ENCODE measurements at regions not wholly inside any gene's neighbourhood (a gene's known extent, or its start where the extent isn't known, plus 50 kb on each side); places are given as distances from the start of the nearest gene placed in this dataset.

DNA sequence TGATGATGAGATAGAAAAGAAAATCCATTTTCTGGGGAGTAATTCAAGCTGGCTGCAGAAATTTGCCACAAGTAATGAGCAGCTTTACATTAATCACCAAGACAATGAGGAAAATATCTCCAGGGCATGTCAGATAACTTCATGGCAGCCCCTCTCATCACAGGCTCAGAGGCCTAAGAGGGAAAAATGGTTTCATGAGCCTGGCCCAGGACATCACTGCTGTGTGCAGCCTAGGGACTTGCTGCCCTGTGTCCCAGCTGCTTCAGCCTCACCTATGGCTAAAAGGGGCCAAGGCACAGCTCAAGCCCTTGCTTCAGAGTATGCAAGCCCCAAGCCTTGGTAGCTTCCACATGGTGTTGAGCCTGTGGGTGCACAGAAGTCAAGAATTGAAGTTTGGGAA is 161.7 kb downstream of the OPA1 start:
- DNase-seq, result no peak

- DNase-seq, result no peak
Measured at GRCh38 chr3:193756536-193756935, 163.5 kb downstream of the OPA1 start.

DNA sequence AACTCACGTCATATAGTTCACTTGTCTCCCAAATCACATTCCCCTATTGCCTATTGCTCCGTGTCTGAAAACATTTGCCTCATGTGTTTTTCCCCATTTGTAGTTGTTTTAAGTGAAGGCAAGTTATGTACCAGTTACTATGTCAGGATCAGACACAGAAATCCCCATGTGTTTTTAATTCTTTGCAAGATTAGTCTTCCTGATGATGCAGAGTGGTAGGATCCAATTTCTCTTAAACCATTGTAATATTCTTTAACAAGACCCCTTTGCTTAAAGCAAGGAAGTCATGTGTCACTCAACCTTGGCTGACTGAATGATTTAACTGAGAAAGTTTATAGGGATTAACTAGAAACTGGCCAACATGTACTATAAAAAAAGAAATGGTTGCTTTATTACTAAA is 164.4 kb downstream of the OPA1 start:
- no peak for DNase-seq

GRCh38 chr3:193761969-193762368 is 169.0 kb downstream of the OPA1 start:
- DNase-seq, result no peak

GRCh38 chr3:193762657-193763056 is 169.6 kb downstream of the OPA1 start:
- DNase-seq, result no peak

DNA sequence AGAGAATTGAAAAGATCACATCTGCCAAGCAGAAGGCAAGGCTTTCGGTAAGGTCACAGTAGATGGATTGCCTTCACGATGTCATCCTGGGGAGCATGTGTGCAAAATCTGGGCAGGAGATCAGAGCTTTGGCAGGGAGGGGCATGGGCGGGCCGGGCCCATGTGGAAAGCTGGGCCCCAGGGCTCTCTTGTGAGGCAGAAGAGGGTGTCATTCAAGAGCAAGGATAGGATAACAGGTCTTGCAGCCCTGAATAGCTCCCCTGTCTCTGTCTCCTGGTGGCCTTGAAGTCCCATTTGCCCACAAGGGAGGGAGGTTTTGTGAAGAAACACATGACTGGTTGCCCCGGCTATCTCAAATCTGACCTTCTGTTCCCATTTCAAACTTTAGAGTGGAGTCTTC is 172.0 kb downstream of the OPA1 start:
- DNase-seq, result no peak

- DNase-seq, result no peak
Measured at GRCh38 chr3:193767353-193768069, 174.5 kb downstream of the OPA1 start.

DNA sequence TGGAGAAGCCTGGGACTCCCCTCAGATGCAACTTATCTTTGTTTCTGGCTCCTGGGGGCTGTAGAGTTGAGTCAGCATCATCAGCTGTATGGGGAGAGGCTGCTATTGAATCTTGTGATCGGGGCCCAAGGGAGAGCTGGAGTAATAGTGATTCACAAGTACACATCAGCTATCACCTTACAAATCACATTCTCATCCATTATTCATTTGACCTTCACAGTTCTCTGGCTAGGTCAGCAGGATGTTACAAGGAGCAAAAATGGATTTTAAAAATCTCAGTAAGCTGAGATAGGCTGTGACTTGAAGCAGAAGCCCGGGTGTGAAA is 175.0 kb downstream of the OPA1 start:
- DNase-seq, result no peak

DNA sequence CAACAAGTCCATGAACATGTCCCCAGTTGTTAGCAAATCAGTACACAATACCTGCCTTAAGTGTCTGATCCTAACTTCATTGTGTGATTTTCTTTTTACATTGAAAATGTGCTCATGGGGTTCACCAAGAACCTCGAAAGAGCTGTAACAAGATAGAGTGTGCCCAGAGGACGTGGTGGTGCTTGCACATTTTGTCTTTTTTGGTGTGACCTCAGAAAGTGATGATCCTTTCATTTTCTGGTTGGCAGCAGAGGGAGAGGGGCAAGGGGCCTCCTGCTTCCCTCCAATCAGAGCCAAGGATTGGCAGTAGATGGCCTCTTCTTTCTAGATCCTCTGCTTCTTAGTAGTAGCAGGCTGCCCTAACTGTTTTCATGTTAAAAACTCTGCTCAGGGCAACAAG is 176.4 kb downstream of the OPA1 start:
- DNase-seq, result no peak

DNA sequence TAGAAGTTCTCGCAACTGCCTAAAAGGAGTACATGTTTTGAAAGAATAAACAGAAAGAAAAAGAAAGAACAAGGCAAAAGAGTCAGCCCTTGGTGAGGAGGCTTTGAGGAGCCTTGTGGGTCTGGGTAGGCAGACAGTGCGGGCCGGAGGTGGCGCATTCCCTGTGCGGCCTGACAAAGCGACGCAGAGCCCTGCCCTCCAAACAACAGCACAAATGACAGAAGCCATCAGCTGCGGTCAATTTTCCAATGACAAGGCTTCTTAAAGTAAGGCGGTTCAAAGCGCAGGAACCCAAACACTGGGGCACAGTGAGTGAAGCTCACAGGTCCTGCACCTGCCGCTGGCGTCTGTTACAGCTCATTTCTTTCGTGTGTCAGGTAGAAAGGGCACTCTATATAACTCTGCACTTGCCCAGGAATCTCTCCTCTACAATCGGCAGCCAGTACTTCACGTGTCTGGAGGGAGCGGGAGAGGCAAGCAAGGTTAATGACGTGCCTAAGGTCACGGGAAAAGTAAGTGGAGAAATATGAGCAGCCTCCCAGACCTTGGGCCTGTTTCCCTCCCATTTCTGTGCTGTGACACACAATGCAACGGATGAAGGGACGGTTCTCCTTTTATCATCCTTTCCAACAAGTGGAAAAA is 178.1 kb downstream of the OPA1 start:
- DNase-seq, result no peak

DNA sequence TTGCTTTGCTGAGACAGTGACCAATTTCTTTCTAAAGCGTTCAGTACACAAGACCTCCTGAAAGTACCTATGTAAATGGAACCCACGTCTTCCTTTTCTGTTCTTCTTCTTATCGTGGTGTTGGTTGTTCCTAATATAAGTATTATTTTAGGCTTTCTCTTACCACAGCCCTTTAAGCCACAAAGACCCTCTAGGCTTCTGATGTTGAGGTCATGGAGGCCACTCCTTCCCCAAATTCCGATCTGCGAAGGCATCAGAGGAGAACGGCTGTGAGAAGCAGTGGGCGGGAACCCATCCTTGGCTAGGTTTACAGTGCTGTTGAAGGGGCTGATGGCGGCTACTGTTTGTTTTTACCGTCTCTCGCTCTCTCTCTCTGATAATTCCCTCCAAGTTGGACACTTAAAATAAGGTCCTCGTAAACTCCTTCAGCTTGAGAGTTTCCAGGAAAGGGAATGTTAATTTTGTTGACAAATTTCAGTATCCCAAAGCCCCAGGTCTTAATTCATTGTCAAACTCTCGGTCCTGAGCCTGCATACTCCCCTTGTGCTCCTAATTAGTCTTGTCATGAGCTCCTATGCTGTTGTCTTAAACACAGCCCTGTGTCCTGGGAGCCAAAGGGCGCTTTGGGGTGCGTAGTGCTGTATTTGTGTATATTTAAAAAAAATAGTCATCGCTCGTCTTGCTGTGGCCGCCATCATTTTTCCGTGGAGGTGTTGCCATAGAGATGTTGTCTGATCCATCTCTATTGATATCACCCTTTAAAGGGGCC is 178.8 kb downstream of the OPA1 start:
- DNase-seq, result no peak

DNA sequence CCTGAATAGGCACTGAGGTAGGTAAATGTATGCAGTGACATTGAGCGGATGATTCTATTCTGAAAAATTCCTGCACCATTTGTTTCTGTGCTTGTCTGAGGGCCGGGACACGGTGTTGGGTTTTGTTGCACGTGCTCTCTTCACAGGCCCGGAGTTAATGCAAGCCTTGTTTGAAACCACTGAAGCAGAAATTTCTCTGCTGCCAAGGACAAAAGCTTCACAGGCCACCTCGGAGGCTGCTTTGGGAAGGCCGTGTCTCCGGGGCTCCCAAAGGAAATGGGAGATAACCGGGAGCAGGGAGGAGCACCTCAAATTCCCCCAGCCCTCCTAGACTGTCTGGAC is 179.4 kb downstream of the OPA1 start:
- no peak for DNase-seq

DNA sequence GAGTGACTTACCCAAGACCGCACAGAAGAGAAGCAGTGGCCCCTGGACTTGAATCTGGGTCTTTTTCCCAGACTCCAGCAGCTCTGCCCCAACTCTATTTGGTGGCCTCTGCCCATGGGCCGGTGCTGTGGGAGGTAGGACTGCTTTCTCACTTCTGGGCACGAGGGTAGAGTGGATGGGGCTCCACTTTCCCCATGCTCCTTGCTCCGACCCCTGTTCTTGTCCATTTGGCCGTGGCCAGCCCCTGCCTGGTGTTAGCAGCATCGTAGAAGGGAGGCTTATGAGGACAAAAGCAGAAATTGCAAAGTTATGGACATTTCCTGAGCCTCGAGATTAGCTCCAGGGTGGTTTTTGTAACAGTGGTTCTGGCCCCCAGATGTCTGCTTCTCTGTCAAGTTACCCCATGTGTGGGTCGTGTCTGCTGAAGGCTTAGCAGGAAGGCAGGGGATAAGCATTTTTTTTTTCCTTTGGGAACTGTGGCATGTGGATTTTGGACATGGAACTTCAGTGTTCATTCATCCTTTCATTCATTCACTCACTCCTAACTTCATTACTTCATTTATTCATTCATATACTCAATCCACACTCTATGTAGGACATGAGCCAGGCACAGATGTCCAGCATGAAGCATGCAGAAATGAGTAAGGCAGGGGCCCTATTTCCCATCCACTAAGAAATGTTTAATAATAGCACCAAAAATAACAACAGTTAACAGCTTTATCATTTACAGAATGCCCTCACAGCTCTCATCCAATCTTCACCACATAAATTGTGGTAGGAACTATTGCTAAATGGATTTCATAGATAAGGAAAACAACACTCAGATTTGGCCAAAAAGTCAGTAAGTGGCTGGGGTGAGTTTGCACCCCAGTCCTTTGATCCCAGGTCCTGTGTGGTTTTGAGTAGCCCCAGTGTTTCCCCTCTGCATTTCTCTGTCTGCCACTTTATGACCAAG is 180.5 kb downstream of the OPA1 start:
- no peak for DNase-seq

DNA sequence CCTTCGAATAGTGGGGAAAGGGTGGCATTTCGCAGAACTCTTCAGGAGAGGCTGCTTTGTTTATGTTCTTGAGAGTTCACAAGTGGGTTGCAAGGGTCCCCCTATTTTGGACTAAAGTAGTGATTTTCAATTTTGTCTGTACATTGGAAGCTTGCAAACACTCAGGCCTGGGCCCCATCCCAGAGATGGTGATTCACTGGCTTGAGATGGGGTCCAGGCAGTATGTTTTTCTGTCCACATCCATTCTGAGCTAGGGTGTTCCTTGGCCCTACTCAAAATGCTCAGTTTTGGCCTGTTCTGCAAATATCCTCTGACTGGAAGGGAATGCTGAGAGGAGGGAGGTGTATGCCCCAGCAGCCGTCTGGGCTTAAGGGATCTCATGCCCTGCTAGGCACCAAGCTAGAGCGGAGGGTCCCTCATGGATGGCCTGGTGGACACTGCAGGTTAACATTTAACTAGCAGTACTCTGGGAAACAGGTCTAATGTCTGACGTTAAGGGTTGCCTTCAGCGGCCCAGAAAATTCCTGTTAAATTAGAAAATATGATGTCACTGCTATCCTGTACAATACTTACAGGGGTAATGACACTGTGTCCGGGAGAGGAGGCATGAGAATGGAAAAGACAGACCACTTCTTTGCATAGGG is 181.4 kb downstream of the OPA1 start:
- no peak for DNase-seq

- no peak for DNase-seq
Measured at GRCh38 chr3:193774916-193775285, 181.9 kb downstream of the OPA1 start.

DNA sequence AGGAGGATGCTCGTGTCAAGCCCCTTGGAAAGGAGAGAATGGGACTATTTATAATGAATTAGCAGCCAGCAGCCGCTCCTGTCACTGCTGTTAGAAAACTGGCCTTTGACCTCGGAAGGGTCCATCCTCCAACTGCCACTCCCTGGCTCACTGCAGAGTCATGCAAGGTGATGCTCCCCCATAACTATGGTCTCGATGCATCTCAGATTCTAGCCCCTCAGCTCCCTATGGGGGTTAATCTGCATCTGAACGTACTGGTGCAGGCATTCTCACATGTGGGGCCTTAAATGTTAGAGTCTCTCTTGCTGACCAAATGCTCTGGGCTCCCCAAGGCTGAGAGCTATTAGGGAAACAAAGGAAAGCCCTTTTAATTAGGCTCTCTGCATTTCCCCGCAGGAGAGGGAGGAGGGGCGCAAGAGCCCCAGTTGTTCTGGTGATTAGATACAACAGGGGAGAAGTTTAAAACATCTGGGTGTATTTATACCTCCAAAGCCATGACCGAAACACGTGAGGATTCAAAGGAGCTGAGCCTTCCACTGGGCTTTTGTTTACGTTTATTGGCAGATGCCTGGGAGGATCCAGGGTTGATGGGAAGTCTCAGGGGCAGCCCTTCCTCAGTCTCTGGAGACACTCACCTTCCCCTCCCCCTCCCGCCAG is 182.5 kb downstream of the OPA1 start:
- no peak for DNase-seq

GRCh38 chr3:193776626-193777358 is 183.8 kb downstream of the OPA1 start:
- DNase-seq, result no peak

DNA sequence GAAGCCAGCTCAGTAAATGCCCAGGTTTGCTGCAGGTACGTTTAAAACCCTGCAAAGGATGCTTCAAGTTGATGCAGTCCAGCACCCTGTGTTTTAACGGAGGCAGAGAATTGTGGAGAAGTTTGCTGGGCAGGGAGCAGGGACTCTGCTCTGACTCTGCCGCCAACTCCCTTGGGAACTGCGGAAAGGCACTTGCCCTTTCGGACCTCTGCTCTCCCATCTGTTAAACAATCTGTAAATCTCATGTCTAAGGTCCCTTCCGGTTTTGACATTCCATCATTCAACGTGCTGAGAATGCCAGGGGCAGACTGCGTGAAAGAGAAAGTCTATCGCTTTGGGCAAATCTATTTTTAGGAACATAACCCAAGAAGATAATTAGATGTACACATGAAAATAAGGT is 184.5 kb downstream of the OPA1 start:
- DNase-seq, result no peak

DNA sequence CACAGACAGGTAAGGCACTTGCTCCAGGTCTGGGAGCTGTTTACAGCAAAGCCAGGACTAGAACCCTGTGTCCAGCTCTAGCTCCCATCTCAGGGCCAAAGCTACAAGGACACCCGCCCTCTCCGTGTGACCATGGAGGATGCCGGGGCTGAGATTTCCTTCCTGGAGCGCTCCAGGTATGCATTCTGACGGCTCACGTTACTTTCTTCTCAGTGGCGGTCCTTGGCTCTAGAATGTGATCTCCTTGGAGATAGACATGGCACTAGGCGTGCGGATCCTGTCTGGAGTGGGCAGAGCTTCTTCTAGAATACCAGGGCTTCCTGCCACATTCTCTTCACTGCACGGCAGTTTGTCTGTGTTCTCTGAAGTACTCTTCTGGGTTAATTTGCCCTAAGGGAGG is 185.7 kb downstream of the OPA1 start:
- DNase-seq, result no peak

DNA sequence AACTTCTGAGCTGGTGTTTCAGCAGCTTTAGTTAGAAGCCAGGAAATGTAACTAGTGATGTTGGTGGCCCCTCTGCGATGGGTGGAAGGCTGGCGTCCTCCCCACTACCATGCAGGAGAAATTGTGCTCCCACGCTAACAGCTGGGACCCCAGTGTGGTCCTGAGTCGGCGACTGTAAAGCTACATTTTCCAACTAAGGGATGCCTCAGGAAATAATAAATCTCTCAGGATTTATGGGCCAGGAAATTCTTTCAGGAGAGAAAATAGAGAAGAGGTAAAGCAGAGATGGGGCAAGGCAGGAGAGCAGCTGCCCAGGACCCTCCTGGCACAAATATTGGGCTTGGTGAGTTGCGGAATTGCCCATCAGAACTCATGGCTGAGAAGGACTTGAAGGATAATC is 186.9 kb downstream of the OPA1 start:
- no peak for DNase-seq

DNA sequence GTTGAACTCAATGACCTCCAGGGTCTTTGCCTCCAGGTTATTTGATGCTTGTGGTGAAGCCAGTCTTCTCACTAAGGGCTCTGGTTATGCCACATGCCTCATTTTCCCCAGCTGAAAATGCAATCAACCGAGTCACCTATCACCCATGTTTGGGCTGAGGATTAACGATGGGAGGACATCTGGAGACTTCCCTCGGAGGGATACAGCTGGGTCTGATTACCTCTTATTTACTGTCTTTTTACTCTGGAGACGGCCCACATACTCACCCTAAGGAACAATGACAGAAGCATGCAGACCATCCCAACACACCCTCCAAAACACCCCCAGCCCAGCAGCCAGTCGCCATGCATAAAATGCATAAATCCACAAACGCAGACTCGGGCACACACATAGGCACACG is 187.4 kb downstream of the OPA1 start:
- no peak for DNase-seq
